ENCODE measurements at regions not wholly inside any gene's neighbourhood (a gene's known extent, or its start where the extent isn't known, plus 50 kb on each side); places are given as distances from the start of the nearest gene placed in this dataset.

- no peak for DNase-seq (ENCODE audit: low spot score)
These were observed 458.6 kb downstream of the MAFB start for GRCh38 chr20:40230486-40230885.

- no peak for DNase-seq (ENCODE audit: low spot score)
These were observed 463.4 kb downstream of the MAFB start for GRCh38 chr20:40225596-40225995.

GRCh38 chr20:40223810-40224209, 465.2 kb downstream of the MAFB start:
- no peak for DNase-seq (ENCODE audit: low spot score)

GRCh38 chr20:40218971-40219370, 470.1 kb downstream of the MAFB start:
- no peak for DNase-seq (ENCODE audit: low spot score)

- DNase-seq (ENCODE audit: low spot score): no peak
These were observed 470.6 kb downstream of the MAFB start for GRCh38 chr20:40218316-40218969.

GRCh38 chr20:40207655-40208054, 481.4 kb downstream of the MAFB start:
- no peak for DNase-seq (ENCODE audit: low spot score)

- no peak for DNase-seq (ENCODE audit: low spot score)
These were observed 483.1 kb downstream of the MAFB start for GRCh38 chr20:40205971-40206370.

- DNase-seq (ENCODE audit: low spot score): no peak
These were observed 486.0 kb downstream of the MAFB start for GRCh38 chr20:40203032-40203431.

- no peak for DNase-seq (ENCODE audit: low spot score)
These were observed 491.3 kb downstream of the MAFB start for GRCh38 chr20:40197691-40198090.

- DNase-seq (ENCODE audit: low spot score): no peak
These were observed 492.1 kb downstream of the MAFB start for GRCh38 chr20:40196846-40197436.

GRCh38 chr20:40195742-40196141, 493.3 kb downstream of the MAFB start:
- no peak for DNase-seq (ENCODE audit: low spot score)

- no peak for DNase-seq (ENCODE audit: low spot score)
These were observed 496.5 kb downstream of the MAFB start for GRCh38 chr20:40192529-40192928.

GRCh38 chr20:40192081-40192480, 497.0 kb downstream of the MAFB start:
- no peak for DNase-seq (ENCODE audit: low spot score)

GRCh38 chr20:40191573-40191972, 497.5 kb downstream of the MAFB start:
- DNase-seq (ENCODE audit: low spot score): no peak

GRCh38 chr20:40189621-40190020, 499.4 kb downstream of the MAFB start:
- no peak for DNase-seq (ENCODE audit: low spot score)

- no peak for DNase-seq (ENCODE audit: low spot score)
These were observed 500.7 kb downstream of the MAFB start for GRCh38 chr20:40188319-40188718.

GRCh38 chr20:40186826-40187225, 502.2 kb downstream of the MAFB start:
- no peak for DNase-seq (ENCODE audit: low spot score)

- DNase-seq (ENCODE audit: low spot score): no peak
These were observed 507.4 kb downstream of the MAFB start for GRCh38 chr20:40181676-40182075.

- no peak for DNase-seq (ENCODE audit: low spot score)
These were observed 512.8 kb downstream of the MAFB start for GRCh38 chr20:40176098-40176841.

GRCh38 chr20:40175296-40175695, 513.7 kb downstream of the MAFB start:
- no peak for DNase-seq (ENCODE audit: low spot score)

GRCh38 chr20:40173872-40174271, 515.2 kb downstream of the MAFB start:
- no peak for DNase-seq (ENCODE audit: low spot score)

- DNase-seq (ENCODE audit: low spot score): no peak
These were observed 519.9 kb downstream of the MAFB start for GRCh38 chr20:40168981-40169620.

- DNase-seq (ENCODE audit: low spot score): no peak
These were observed 527.6 kb downstream of the MAFB start for GRCh38 chr20:40161391-40161790.
